IgD-negative memory B cell (primary cell): ENCODE measurements at regions not wholly inside any gene's neighbourhood (a gene's known extent, or its start where the extent isn't known, plus 50 kb on each side); places are given as distances from the start of the nearest gene placed in this dataset.
"Not testable (repeated sequence)": the region's sequence is repeated elsewhere in the genome, so short reads cannot be mapped to it uniquely, and the experiment has no call there.

ENCODE experiments used
- H3K27ac Mint-ChIP-seq, 3 donors: one replicate each; pipeline ENCODE4 v1.8.0; 2020 to 2022; ENCODE audit warnings: mild to moderate bottlenecking in 3 of 3, mixed read lengths in 3 of 3, moderate library complexity in 1 of 3
- H3K27me3 Mint-ChIP-seq: one replicate; pipeline ENCODE4 v1.8.0; 2021; ENCODE audit warnings: mixed read lengths
- H3K36me3 Mint-ChIP-seq: one replicate; pipeline ENCODE4 v1.8.0; 2020; ENCODE audit warnings: mild to moderate bottlenecking, mixed read lengths
- H3K4me1 Mint-ChIP-seq, 3 donors: one replicate each; pipeline ENCODE4 v1.8.0; 2020 to 2022; ENCODE audit warnings: mixed read lengths in 3 of 3, mild to moderate bottlenecking in 1 of 3
- H3K4me3 Mint-ChIP-seq, 4 donors: one replicate each; pipeline ENCODE4 v1.8.0; 2020 to 2022; ENCODE audit warnings: mild to moderate bottlenecking in 4 of 4, mixed read lengths in 4 of 4, moderate library complexity in 3 of 4
- H3K9me3 Mint-ChIP-seq, 3 donors: one replicate each; pipeline ENCODE4 v1.8.0; 2020 to 2021; ENCODE audit warnings: mixed read lengths in 3 of 3, mild to moderate bottlenecking in 1 of 3

DNA sequence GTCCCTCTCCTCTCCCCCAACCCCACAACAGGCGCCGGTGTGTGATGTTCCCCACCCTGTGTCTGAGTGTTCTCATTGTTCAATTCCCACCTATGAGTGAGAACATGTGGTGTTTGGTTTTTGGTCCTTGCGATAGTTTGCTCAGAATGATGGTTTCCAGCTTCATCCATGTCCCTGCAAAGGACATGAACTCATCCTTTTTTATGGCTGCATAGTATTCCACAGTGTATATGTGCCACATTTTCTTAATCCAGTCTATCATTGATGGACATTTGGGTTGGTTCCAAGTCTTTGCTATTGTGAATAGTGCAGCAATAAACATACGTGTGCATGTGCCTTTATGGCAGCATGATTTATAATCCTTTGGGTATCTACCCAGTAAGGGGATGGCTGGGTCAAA is 90.5 kb upstream of the CTBP2 start:
- not testable (repeated sequence) for H3K4me1 Mint-ChIP-seq, H3K27ac Mint-ChIP-seq, H3K4me3 Mint-ChIP-seq, H3K27me3 Mint-ChIP-seq, H3K36me3 Mint-ChIP-seq
- H3K9me3 Mint-ChIP-seq, result peaks cover 6 to 15% (median 15%) of the 10 kb centered on the region in 3 donors

DNA sequence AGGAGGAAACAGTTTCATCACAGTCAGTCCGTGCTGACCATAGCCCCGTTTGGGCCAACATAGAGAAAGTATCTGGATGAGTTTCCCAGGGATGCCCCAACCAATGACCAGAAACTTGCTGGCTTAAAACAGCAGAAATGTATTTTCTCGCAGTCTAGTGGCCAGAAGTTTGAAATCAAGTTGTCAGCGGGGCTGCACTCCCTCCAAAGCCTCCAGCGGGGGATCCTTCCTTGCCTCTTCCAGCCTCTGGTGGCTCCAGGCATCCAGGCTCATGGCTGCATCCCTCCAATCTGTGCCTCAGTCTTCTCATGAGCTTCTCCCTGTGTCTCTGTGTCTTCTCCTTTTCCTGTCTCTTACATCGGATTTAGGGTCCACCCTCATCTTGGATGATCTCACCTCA is 89.6 kb upstream of the CTBP2 start:
- Mint-ChIP-seq H3K4me3 (no peak overlapping the region), H3K36me3 (no peaks in the 10 kb centered on the region), H3K27ac (no peak overlapping the region), H3K4me1 (no peaks in the 10 kb centered on the region), H3K27me3 (peaks cover 2% of the 10 kb centered on the region), H3K9me3 (peaks cover 6 to 15% (median 15%) of the 10 kb centered on the region in 3 donors)

DNA sequence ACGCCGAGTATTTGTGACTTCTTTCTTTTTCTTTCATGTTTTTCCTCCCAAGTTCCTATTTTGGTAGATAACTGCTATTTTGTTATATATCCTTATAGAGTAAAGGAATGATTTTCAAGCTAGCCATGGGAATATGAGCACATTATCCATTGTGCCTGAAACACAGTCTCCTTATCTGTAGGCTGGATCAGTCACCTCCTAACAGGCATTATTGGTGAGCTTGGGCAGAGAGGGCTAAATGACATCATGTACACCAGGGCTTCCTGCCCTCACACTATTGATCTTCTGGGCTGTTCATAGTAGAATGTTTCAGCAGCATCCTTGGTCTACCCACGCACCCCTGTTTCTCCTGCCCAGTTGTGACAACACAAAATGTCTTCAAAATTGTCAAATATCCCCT is 88.1 kb upstream of the CTBP2 start:
- H3K27me3 Mint-ChIP-seq, result peaks cover 2% of the 10 kb centered on the region
- no peaks in the 10 kb centered on the region for H3K36me3 Mint-ChIP-seq
- no peak overlapping the region for H3K27ac Mint-ChIP-seq
- H3K9me3 Mint-ChIP-seq, result peaks cover 6 to 15% (median 15%) of the 10 kb centered on the region in 3 donors
- H3K4me3 Mint-ChIP-seq, result no peak overlapping the region
- no peaks in the 10 kb centered on the region for H3K4me1 Mint-ChIP-seq

DNA sequence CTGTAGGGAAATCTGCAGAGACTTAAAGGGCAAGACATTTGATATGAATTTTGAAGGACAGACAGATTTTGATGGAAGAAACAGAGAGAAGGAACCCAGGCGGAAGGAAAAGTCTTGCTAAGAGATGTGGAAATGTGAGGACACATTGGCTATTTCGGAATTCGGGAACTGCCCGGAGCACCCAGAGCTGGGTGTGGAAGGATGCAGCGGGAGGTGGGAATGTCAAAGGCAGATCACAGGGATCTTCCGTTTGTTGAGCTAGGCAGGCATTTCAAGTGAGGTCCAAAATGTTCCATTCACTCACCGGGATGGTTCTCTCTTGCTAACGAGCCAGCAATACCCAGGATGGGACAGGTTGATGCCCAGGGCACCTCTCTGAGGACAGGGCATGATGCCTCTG is 87.2 kb upstream of the CTBP2 start:
- peaks cover 2% of the 10 kb centered on the region for H3K27me3 Mint-ChIP-seq
- no peak overlapping the region for H3K4me3 Mint-ChIP-seq
- peaks cover 2 to 15% (median 13%) of the 10 kb centered on the region in 3 donors for H3K9me3 Mint-ChIP-seq
- no peaks in the 10 kb centered on the region for H3K36me3 Mint-ChIP-seq
- no peak overlapping the region for H3K27ac Mint-ChIP-seq
- H3K4me1 Mint-ChIP-seq, result no peaks in the 10 kb centered on the region

DNA sequence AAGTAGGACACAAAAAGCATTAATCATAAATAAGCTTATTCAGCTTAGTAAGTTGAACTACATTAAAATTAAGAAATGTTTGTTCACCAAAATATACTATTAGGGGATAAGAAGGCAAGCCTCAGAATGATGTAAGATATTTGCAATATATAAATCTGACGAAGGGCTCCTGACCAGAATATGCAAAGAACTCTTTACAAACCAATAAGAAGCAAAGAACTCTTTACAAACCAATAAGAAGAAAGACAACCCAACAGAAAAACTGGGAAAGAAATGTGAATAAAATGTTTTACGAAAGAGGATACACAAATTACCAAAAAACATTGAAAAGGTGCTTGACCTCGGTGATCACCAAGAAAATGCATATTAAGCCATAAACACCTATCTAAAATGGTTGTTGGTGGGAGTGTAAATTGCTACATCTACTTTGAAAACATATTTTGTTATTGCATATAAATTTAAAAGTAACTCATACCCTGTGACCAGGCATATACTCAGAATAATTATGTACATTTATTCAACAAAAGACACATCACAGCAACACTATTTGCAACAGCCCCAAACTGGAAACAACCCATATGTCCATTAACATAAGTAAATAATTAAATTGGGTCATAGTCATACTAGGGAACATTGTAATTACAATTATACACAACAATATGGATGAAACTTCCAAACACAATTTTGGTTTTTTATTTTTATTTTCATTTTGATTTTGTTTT is 83.3 kb upstream of the CTBP2 start:
- Mint-ChIP-seq H3K4me1 (no peaks in the 10 kb centered on the region), H3K36me3 (no peaks in the 10 kb centered on the region), H3K27me3 (no peaks in the 10 kb centered on the region), H3K4me3 (no peak overlapping the region), H3K9me3 (peaks cover 3 to 5% (median 3%) of the 10 kb centered on the region in 3 donors), H3K27ac (no peak overlapping the region)

DNA sequence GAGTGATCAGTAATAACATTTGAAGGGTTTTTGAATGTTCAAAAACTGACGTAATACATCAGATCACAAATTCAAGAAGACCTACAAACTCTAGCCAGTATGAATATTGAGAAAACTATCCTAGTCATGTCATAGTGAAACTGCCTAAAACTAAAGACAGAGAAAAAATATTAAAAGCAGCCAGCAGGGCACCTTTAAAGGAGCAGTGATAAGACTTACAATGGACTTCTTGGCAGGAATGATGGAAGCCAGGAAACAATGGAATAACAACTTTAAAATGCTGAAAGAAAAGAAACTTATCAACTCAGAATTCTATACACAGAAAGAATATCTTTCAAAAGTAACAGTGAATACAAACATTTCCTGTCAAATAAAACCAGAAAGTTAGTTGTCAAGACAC is 78.3 kb upstream of the CTBP2 start:
- Mint-ChIP-seq H3K27me3 (peaks cover 5% of the 10 kb centered on the region), H3K9me3 (peaks cover 6 to 10% (median 8%) of the 10 kb centered on the region in 3 donors), H3K4me1 (no peaks in the 10 kb centered on the region), H3K36me3 (no peaks in the 10 kb centered on the region), H3K4me3 (no peak overlapping the region), H3K27ac (no peak overlapping the region)

DNA sequence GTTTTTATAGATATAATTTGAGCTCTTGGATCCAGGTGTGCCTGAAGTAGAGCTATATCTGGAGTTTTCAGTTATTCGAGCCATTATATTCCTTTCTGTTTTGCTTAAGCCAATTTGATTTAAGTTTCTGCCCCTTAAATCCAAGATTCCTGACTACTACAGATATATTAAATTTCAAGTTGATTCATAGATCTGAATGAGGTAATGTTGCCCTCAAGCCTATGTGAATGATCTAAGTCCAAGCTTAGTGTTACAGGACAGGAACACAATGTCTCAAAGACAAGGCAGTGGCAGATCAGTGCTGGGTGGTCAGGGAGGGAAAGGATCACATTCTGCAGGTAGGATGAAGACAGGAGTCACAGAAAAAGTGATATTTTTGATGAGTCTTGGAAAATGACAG is 75.7 kb upstream of the CTBP2 start:
- Mint-ChIP-seq H3K36me3 (no peaks in the 10 kb centered on the region), H3K27me3 (peaks cover 8% of the 10 kb centered on the region), H3K4me1 (no peaks in the 10 kb centered on the region), H3K9me3 (peaks cover 6 to 10% (median 8%) of the 10 kb centered on the region in 3 donors), H3K27ac (no peak overlapping the region), H3K4me3 (no peak overlapping the region)

DNA sequence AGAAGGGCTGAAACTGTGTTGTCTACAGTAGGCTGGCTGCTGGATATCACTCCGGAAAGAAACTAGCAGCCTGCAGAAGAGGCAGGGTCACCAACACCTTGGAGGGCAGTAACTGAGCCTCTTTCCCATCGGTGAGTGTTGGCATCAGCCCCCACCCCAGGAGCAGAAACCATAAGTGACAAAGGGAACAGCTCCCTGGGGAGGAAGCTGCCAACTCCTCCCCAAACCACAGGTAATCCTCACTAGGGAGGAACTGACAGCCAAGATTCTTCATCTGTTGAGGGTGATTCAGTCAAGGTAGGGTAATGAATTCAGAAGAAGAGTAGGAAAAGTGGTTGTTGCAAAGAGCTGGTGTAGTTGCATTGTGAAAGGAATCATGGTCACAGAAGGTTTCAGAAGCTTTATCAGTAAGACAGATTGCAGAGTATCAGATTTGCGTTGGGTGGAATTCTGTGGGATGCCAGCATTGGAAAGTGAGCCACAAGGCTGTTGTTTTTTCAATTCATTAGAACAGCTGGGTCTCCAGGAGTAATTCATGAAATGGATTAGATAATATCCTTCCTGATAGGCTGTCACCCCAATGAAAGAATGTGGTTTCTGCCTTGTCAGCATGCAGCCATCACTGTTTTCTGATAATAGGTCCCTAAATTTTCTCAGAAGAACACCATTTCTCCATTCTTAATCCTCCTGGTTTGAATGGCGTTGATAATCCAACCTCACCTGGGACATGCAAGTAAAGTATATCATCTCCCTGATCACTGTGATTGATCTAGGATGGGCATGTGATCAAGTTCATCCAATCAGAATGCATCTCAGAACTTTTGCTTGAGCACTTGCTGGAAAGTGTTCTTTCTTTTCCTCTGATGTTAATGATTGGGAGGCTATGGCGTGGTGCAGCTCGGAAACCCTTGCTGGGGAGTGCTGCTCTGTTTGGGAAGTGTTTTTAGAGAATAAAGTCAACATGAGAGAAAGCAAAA is 75.0 kb upstream of the CTBP2 start:
- Mint-ChIP-seq H3K27me3 (peaks cover 8% of the 10 kb centered on the region), H3K9me3 (peaks cover 6 to 10% (median 8%) of the 10 kb centered on the region in 3 donors), H3K36me3 (no peaks in the 10 kb centered on the region), H3K4me3 (no peak overlapping the region), H3K27ac (no peak overlapping the region), H3K4me1 (no peaks in the 10 kb centered on the region)

DNA sequence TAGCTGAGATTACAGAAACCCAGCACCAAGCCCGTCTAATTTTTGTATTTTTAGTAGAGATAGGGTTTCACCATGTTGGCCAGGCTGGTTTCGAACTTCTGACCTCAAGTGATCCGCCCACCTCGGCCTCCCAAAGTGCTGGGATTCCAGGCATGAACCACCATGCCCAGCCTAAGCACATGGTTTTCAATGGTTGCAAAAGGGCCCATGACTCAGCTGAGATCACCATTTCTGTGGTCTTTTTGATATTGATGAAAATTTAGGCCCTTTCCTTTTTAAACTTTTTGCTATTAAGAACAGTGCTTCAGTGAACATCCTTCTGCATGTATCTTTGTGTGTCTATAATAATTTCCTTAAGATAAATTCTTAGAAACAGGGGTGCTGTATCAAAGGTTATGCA is 74.2 kb upstream of the CTBP2 start:
- not testable (repeated sequence) for H3K27me3 Mint-ChIP-seq, H3K36me3 Mint-ChIP-seq, H3K4me1 Mint-ChIP-seq, H3K27ac Mint-ChIP-seq, H3K4me3 Mint-ChIP-seq
- peaks cover 2 to 10% (median 8%) of the 10 kb centered on the region in 3 donors for H3K9me3 Mint-ChIP-seq

DNA sequence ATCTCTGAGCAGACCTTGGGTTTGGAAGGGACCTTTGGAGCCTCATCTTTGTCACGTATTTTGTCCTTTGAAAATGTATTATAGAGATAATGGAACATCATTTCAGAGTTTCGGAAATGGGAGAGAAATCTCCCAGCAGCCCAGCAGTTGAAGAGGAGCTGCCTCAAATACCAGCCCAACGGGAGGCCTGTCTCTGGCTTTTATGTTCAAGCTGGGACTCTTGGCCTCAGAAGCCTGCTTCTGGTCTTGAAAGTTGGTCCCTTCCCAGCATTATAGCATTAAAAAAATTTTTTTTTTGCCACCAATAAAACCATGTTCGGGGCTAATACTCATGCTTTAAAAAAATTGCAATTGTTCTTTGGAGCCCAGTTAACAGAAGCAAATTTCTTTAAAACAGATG is 73.4 kb upstream of the CTBP2 start:
- H3K9me3 Mint-ChIP-seq, result peaks cover 2 to 8% (median 8%) of the 10 kb centered on the region in 3 donors
- no peak overlapping the region for H3K27ac Mint-ChIP-seq
- H3K4me1 Mint-ChIP-seq, result no peaks in the 10 kb centered on the region
- peaks cover 8% of the 10 kb centered on the region for H3K27me3 Mint-ChIP-seq
- H3K36me3 Mint-ChIP-seq, result no peaks in the 10 kb centered on the region
- H3K4me3 Mint-ChIP-seq, result no peak overlapping the region

DNA sequence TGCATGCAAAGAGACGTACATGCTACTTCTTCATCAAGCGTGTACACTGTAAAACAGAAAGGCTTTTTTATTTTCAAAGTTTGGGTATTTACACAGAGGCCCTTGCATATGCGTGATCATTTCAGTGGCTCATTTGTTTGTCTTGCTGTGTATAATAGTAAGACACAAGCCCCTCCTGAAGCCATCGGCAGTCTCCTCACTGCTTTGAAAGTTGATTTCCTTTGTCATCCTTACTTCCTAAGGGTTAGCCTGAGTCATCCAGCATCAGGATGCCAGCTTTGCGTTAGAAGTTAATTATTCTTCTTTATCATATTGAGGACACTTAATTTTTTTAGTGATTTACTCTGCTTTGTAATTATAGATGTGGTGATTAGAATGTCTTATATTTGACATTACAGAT is 72.5 kb upstream of the CTBP2 start:
- no peak overlapping the region for H3K27ac Mint-ChIP-seq
- peaks cover 8% of the 10 kb centered on the region for H3K27me3 Mint-ChIP-seq
- no peak overlapping the region for H3K4me3 Mint-ChIP-seq
- H3K4me1 Mint-ChIP-seq, result no peaks in the 10 kb centered on the region
- H3K36me3 Mint-ChIP-seq, result no peaks in the 10 kb centered on the region
- no peaks in the 10 kb centered on the region for H3K9me3 Mint-ChIP-seq

DNA sequence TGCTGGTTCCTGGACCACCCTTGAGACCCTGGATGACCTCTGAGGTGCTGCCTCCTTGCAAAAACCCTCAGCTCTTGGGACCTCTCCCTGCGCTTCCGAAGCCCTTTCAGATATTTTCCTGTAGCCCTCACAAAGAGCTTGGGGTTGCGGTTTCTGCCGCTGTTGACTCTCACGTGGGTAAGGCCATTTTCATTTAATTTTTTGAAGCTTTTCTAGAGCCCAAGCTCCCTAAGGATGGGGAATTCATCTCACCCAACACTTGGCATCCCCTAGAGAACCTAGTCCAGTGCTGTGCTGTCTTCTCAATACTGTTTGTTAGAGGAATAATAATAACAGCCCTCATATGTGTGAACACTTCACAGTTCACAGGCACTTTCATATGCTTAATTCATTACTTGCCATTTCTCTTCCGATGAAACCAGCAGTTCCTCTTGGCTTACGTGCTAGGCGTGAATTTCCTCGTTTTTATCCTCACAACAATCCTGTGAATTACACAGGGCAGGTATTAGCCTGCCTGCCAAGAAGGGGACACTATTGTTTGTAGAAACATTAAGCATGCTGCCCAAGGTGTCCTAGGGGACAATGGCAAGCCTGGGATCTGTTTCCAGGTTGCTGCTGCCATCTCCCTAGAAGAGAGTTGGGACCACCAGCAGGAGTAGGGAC is 71.6 kb upstream of the CTBP2 start:
- Mint-ChIP-seq H3K9me3 (peaks cover 0 to 4% (median 0%) of the 10 kb centered on the region in 3 donors), H3K4me3 (no peak overlapping the region), H3K27me3 (peaks cover 8% of the 10 kb centered on the region), H3K36me3 (no peaks in the 10 kb centered on the region), H3K27ac (no peak overlapping the region), H3K4me1 (no peaks in the 10 kb centered on the region)

DNA sequence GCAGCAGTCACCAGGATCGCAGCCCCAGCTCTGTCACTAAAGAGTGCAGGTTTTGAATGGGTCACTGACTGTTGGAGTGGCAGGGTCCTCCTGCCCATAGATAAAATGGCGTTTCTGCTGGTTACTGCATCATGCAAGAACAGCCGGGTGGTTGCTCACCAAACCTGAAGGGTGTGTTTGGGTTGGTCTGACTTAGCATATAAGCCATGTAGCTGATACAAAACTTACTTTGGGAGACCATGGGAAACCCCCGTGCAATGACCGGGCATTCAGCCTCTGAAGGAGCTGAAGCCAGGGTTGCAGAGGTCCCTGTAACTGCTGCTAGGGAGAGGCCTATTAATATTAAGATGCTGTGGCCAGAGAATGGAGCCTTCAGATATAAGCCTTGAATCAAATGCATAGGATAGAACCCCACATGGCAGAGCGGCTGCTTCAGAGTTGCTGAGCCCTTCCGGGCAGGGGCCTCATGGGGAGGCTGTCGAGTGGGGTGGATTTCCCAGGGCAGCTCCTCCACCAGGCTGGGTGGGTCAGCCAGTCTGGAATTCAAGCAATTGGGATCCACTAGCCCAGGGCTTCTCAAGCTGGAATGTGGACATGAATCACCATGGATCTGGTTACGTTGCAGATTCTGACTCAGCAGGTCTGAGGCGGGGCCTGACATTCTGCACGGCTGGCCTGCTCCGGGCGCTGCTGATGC is 70.9 kb upstream of the CTBP2 start:
- H3K4me3 Mint-ChIP-seq, result no peak overlapping the region

DNA sequence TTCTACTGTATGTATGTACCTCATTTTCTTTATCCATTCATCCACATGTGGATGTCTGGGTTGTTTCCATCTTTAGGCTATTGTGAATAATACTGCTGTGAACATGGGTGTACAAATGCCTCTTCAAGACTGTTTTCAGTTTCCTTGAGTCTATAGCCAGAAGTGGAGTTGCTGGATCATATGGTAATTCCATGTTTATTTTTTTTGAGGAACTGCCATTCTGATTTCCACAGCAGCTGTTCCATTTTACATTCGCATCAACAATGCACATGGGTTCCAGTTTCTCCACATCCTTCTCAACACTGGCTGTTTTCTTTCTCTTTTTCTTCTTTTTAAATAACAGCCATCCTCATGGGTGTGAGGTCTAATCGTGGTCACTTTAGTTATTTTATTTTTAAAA is 69.9 kb upstream of the CTBP2 start:
- Mint-ChIP-seq H3K4me3 (no peak overlapping the region), H3K4me1 (no peaks in the 10 kb centered on the region), H3K9me3 (peaks cover 0 to 4% (median 0%) of the 10 kb centered on the region in 3 donors), H3K36me3 (no peaks in the 10 kb centered on the region), H3K27me3 (peaks cover 7% of the 10 kb centered on the region), H3K27ac (no peak overlapping the region)

More for the DNA sequence above, 70.9 kb upstream of the CTBP2 start:
- Mint-ChIP-seq H3K27me3 (peaks cover 8% of the 10 kb centered on the region), H3K4me1 (no peaks in the 10 kb centered on the region), H3K9me3 (peaks cover 0 to 4% (median 0%) of the 10 kb centered on the region in 3 donors), H3K36me3 (no peaks in the 10 kb centered on the region), H3K27ac (no peak overlapping the region)
